ENCODE measurements at regions not wholly inside any gene's neighbourhood (a gene's known extent, or its start where the extent isn't known, plus 50 kb on each side); places are given as distances from the start of the nearest gene placed in this dataset.

- Histone ChIP-seq H3K23ac (ENCODE audit: low read depth, low read length, poor library complexity) (peak overlapping the region; percentile 6), H2BK12ac (ENCODE audit: low read length) (peak overlapping the region; percentile 43), H3K36me3 (replicated peaks in 1 of 2; ENCODE audit: control insufficient read depth in 2 of 2, insufficient read depth in 2 of 2, low read length in 2 of 2) (no peaks in the 10 kb centered on the region), H3K4me1 (ENCODE audit: control insufficient read depth in 2 of 2, insufficient read depth in 1 of 2, low read depth in 1 of 2, low read length in 2 of 2) (peaks cover 11 to 23% of the 10 kb centered on the region in 2 donors), H3K27ac (replicated peaks; ENCODE audit: low read length) (no peak overlapping the region), H3K4me3 (ENCODE audit: low read length in 2 of 2) (no peak overlapping the region), H3K79me1 (ENCODE audit: low read depth, low read length) (peaks cover 1% of the 10 kb centered on the region), H3K9me3 (replicated peaks in 1 of 2; ENCODE audit: control insufficient read depth in 2 of 2, insufficient read depth in 1 of 2, low read depth in 1 of 2, low read length in 2 of 2) (no peaks in the 10 kb centered on the region), H3K4ac (ENCODE audit: low read length) (no peak overlapping the region), H4K8ac (ENCODE audit: low read depth, low read length) (peak overlapping the region; percentile 68), H2BK120ac (ENCODE audit: low read depth, low read length) (peak overlapping the region; percentile 34), H3K14ac (ENCODE audit: low read length) (no peak overlapping the region), H3K9ac (ENCODE audit: low read depth, low read length, poor library complexity) (peak overlapping the region; percentile 45), H3K18ac (ENCODE audit: low read length) (peak overlapping the region; percentile 94), H4K91ac (ENCODE audit: low read depth, low read length, poor library complexity) (no peak overlapping the region), H2BK5ac (ENCODE audit: low read length) (no peak overlapping the region), H2AFZ (ENCODE audit: low read length) (no peak overlapping the region), H2AK5ac (ENCODE audit: low read depth, low read length) (peak overlapping the region; percentile 82), H3K4me2 (ENCODE audit: insufficient read depth, low read length, poor library complexity, severe bottlenecking) (no peak overlapping the region), H2BK15ac (ENCODE audit: low read length) (peak overlapping the region; percentile 39), H3K27me3 (ENCODE audit: control insufficient read depth in 3 of 3, insufficient read depth in 3 of 3, low read depth in 1 of 3, low read length in 3 of 3) (no peaks in the 10 kb centered on the region)
- no CpG with 5 or more reads among the region's 9 CpGs for WGBS, 2 donors (ENCODE audit: extremely low coverage in 2 of 2, insufficient read length in 2 of 2, insufficient replicate concordance in 1 of 2)
- DNase-seq (ENCODE audit: low spot score), result no peak
These were observed 1311.1 kb downstream of the BRD1 start for GRCh38 chr22:48516571-48516970.

DNA sequence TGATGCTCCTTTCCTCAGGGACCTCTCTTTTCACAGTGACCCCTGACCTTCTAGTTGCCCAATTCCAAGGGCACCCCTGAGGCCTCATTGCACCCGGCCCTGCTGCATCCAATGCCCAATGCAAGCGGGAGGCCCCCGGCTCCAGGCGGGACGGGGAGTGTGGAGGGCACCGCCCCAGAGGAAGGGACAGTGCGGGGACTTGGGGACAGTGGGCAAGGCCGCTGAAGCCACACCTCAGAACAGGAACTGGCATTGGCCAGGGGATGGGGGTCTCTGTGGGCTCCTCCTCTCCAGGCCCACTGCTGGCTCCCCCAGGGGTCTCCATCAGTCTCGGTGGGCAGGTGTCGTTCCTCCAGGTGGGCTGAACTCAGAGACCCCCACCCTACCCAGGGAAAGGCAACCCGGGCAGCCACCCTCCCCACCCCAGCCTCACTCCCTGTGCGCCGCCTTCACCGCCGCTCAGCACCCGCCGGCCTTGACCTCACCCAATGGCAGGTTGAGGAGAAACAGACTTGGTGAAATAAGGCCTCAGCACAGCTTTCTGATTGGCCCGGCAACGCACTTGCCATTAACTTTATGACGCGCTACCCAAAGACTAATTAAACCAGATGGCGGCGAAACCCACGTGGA is 1312.0 kb downstream of the BRD1 start:
- Histone ChIP-seq H2BK15ac (ENCODE audit: low read length) (no peak overlapping the region), H2BK12ac (ENCODE audit: low read length) (no peak overlapping the region), H3K9ac (ENCODE audit: low read depth, low read length, poor library complexity) (no peak overlapping the region), H3K27me3 (ENCODE audit: control insufficient read depth in 3 of 3, insufficient read depth in 3 of 3, low read depth in 1 of 3, low read length in 3 of 3) (no peaks in the 10 kb centered on the region), H3K18ac (ENCODE audit: low read length) (peak overlapping the region; percentile 35), H3K4me1 (ENCODE audit: control insufficient read depth in 2 of 2, insufficient read depth in 1 of 2, low read depth in 1 of 2, low read length in 2 of 2) (peaks cover 5 to 22% of the 10 kb centered on the region in 2 donors), H2AK5ac (ENCODE audit: low read depth, low read length) (peak overlapping the region; percentile 2), H4K91ac (ENCODE audit: low read depth, low read length, poor library complexity) (no peak overlapping the region), H3K4ac (ENCODE audit: low read length) (no peak overlapping the region), H2AFZ (ENCODE audit: low read length) (no peak overlapping the region), H3K9me3 (replicated peaks in 1 of 2; ENCODE audit: control insufficient read depth in 2 of 2, insufficient read depth in 1 of 2, low read depth in 1 of 2, low read length in 2 of 2) (no peaks in the 10 kb centered on the region), H3K14ac (ENCODE audit: low read length) (no peak overlapping the region), H3K4me3 (ENCODE audit: low read length in 2 of 2) (no peak overlapping the region), H2BK120ac (ENCODE audit: low read depth, low read length) (peak overlapping the region; percentile 13), H3K79me1 (ENCODE audit: low read depth, low read length) (peaks cover 1% of the 10 kb centered on the region), H3K27ac (replicated peaks; ENCODE audit: low read length) (no peak overlapping the region), H2BK5ac (ENCODE audit: low read length) (no peak overlapping the region), H3K36me3 (replicated peaks in 1 of 2; ENCODE audit: control insufficient read depth in 2 of 2, insufficient read depth in 2 of 2, low read length in 2 of 2) (no peaks in the 10 kb centered on the region), H3K4me2 (ENCODE audit: insufficient read depth, low read length, poor library complexity, severe bottlenecking) (no peak overlapping the region), H4K8ac (ENCODE audit: low read depth, low read length) (no peak overlapping the region), H3K23ac (ENCODE audit: low read depth, low read length, poor library complexity) (no peak overlapping the region)
- no peak for DNase-seq (ENCODE audit: low spot score)
- WGBS, 2 donors (ENCODE audit: extremely low coverage in 2 of 2, insufficient read length in 2 of 2, insufficient replicate concordance in 1 of 2), result no CpG with 5 or more reads among the region's 24 CpGs

DNA sequence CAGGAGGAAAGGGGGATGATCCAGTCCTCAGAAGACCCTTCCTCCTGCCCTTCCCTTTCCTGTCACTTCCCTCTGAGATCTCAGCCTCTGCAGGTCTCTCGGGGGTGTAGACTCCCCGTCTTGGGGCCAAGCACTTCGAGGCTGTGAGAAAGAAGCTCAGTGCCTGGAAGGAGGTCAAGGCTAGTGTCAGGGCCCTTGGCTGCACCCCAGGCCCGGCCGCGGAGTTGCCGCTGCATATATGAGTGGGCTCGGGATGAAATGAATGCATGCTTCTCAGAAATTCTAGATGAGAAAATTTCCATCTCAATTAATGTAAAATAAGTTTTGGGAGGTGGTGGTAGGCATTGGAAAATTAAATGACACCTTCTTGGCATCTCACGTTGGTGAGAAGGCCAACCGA is 1313.7 kb downstream of the BRD1 start:
- no peaks in the 10 kb centered on the region for H3K79me1 ChIP-seq (ENCODE audit: low read depth, low read length)
- no peak overlapping the region for H4K8ac ChIP-seq (ENCODE audit: low read depth, low read length)
- no peak overlapping the region for H2AFZ ChIP-seq (ENCODE audit: low read length)
- WGBS, 2 donors (ENCODE audit: extremely low coverage in 2 of 2, insufficient read length in 2 of 2, insufficient replicate concordance in 1 of 2), result no CpG with 5 or more reads among the region's 10 CpGs
- no peak overlapping the region for H3K4me3 ChIP-seq (ENCODE audit: low read length in 2 of 2)
- no peaks in the 10 kb centered on the region for H3K36me3 ChIP-seq (replicated peaks in 1 of 2; ENCODE audit: control insufficient read depth in 2 of 2, insufficient read depth in 2 of 2, low read length in 2 of 2)
- no peak overlapping the region for H3K23ac ChIP-seq (ENCODE audit: low read depth, low read length, poor library complexity)
- H3K18ac ChIP-seq (ENCODE audit: low read length), result no peak overlapping the region
- H3K9me3 ChIP-seq (replicated peaks in 1 of 2; ENCODE audit: control insufficient read depth in 2 of 2, insufficient read depth in 1 of 2, low read depth in 1 of 2, low read length in 2 of 2), result no peaks in the 10 kb centered on the region
- no peak overlapping the region for H3K9ac ChIP-seq (ENCODE audit: low read depth, low read length, poor library complexity)
- H2AK5ac ChIP-seq (ENCODE audit: low read depth, low read length), result peak overlapping the region; percentile 51
- H4K91ac ChIP-seq (ENCODE audit: low read depth, low read length, poor library complexity), result no peak overlapping the region
- no peak overlapping the region for H2BK12ac ChIP-seq (ENCODE audit: low read length)
- no peaks in the 10 kb centered on the region for H3K27me3 ChIP-seq (ENCODE audit: control insufficient read depth in 3 of 3, insufficient read depth in 3 of 3, low read depth in 1 of 3, low read length in 3 of 3)
- no peak overlapping the region for H2BK5ac ChIP-seq (ENCODE audit: low read length)
- H3K4ac ChIP-seq (ENCODE audit: low read length), result no peak overlapping the region
- H2BK15ac ChIP-seq (ENCODE audit: low read length), result no peak overlapping the region
- DNase-seq (ENCODE audit: low spot score), result no peak
- no peak overlapping the region for H3K4me2 ChIP-seq (ENCODE audit: insufficient read depth, low read length, poor library complexity, severe bottlenecking)
- H2BK120ac ChIP-seq (ENCODE audit: low read depth, low read length), result no peak overlapping the region
- H3K14ac ChIP-seq (ENCODE audit: low read length), result no peak overlapping the region
- H3K27ac ChIP-seq (replicated peaks; ENCODE audit: low read length), result no peak overlapping the region
- H3K4me1 ChIP-seq (ENCODE audit: control insufficient read depth in 2 of 2, insufficient read depth in 1 of 2, low read depth in 1 of 2, low read length in 2 of 2), result peaks cover 0 to 17% of the 10 kb centered on the region in 2 donors

- no CpG with 5 or more reads among the region's 10 CpGs for WGBS, 2 donors (ENCODE audit: extremely low coverage in 2 of 2, insufficient read length in 2 of 2, insufficient replicate concordance in 1 of 2)
- Histone ChIP-seq H3K36me3 (replicated peaks in 1 of 2; ENCODE audit: control insufficient read depth in 2 of 2, insufficient read depth in 2 of 2, low read length in 2 of 2) (no peaks in the 10 kb centered on the region), H3K27ac (replicated peaks; ENCODE audit: low read length) (no peak overlapping the region), H2BK120ac (ENCODE audit: low read depth, low read length) (no peak overlapping the region), H4K8ac (ENCODE audit: low read depth, low read length) (no peak overlapping the region), H2BK12ac (ENCODE audit: low read length) (no peak overlapping the region), H3K27me3 (ENCODE audit: control insufficient read depth in 3 of 3, insufficient read depth in 3 of 3, low read depth in 1 of 3, low read length in 3 of 3) (no peaks in the 10 kb centered on the region), H2AK5ac (ENCODE audit: low read depth, low read length) (peak overlapping the region; percentile 51), H3K79me1 (ENCODE audit: low read depth, low read length) (no peaks in the 10 kb centered on the region), H3K4me2 (ENCODE audit: insufficient read depth, low read length, poor library complexity, severe bottlenecking) (no peak overlapping the region), H3K4me3 (ENCODE audit: low read length in 2 of 2) (no peak overlapping the region), H3K14ac (ENCODE audit: low read length) (no peak overlapping the region), H4K91ac (ENCODE audit: low read depth, low read length, poor library complexity) (no peak overlapping the region), H3K9ac (ENCODE audit: low read depth, low read length, poor library complexity) (no peak overlapping the region), H2BK15ac (ENCODE audit: low read length) (peak overlapping the region; percentile 31), H2BK5ac (ENCODE audit: low read length) (peak overlapping the region; percentile 66), H3K4ac (ENCODE audit: low read length) (no peak overlapping the region), H3K9me3 (replicated peaks in 1 of 2; ENCODE audit: control insufficient read depth in 2 of 2, insufficient read depth in 1 of 2, low read depth in 1 of 2, low read length in 2 of 2) (no peaks in the 10 kb centered on the region), H2AFZ (ENCODE audit: low read length) (no peak overlapping the region), H3K23ac (ENCODE audit: low read depth, low read length, poor library complexity) (no peak overlapping the region), H3K4me1 (ENCODE audit: control insufficient read depth in 2 of 2, insufficient read depth in 1 of 2, low read depth in 1 of 2, low read length in 2 of 2) (peaks cover 0 to 17% of the 10 kb centered on the region in 2 donors), H3K18ac (ENCODE audit: low read length) (no peak overlapping the region)
- DNase-seq (ENCODE audit: low spot score), result no peak
These were observed 1314.2 kb downstream of the BRD1 start for GRCh38 chr22:48513446-48513845.
